Right forelimb (tissue), 1 donor: ENCODE measurements at regions not wholly inside any gene's neighbourhood (a gene's known extent, or its start where the extent isn't known, plus 50 kb on each side); places are given as distances from the start of the nearest gene placed in this dataset.

Experiments
- DNase-seq: peaks from one replicate; pipeline ENCODE4 v3.0.0-alpha.2; 2018

DNA sequence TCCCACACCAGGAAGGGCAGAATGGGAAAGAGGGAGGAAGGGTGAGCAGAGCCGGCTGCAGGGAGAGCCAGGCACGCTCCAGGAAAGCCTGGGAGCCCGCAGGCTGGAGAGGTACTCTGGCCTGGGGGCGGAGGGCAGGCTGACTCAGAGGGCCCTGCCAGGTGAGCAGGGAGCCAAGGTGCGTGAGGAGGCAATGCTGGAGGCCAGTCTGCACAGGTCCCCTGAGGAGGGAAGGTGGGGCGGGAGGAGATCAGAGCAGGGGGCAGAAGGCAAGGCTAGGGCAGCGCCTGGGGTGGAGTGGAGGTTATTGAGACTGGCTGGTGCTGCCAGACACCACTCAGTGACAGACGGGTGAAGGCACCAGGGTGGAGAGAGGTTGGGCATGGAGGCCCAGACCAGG, 385.0 kb downstream of the BCL11B start:
- peak; percentile 35 for DNase-seq

DNA sequence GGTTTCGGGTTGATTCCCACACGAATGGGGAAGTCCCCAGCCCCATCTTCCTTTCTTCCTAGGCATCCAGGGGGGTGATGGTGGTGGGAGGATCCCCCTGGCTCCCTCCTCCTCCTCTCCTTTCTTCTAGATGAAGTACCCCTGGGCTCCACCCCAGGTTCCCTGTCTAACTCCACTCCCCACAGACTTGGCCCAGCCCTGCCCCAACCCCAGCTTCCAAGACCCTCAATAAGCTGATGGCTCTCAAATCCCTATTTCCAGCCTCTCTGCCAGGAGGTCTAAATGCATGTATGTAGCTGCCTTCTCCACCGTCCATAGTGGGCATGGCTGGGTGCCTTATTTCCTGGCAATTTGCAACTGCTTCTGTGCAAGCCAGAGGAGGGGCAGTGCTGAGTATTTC, 383.7 kb downstream of the BCL11B start:
- DNase-seq: peak; percentile 26

DNA sequence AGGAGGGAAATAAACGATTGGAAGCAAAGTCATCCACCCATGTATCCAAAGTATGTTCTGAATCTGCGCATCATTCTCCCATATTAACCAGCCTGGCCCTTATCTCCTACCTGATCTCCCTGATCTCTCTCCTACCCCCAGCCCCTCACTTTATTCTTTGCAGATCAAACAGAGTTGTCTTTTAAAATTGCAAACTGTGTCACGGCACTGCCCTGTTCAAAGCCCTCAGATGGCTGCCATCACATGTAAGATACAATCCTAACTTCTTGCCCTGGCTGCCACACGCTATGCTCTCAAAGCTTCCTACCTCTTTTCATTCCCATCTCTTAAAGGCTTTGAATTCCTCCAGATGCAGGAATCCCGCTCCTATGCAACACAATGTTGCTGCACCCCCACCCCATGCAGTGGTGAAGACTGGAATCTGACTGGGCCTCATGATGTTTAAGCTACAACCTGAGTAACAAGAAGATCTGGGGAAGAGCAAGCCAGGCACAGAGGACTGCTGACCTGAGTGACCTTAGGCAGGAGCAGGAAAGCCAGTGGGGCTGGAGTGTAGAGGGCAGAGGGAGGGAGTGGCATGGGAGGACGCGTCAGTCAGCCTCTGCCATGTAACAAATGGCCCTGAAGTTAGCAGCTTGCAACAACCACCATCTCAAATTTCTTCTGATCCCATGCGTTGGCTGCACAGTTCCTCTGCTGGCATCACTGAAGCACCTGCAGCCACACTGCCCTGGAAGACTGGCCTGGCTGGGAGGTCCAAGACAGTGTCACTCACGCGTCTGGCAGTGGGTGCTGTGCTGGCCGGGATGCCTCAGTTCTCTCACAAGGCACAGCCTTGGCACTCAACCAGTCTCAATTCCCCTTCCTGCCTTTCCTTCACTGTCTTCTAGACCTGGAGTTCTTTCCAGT, 382.8 kb downstream of the BCL11B start:
- peak; percentile 34 for DNase-seq

DNA sequence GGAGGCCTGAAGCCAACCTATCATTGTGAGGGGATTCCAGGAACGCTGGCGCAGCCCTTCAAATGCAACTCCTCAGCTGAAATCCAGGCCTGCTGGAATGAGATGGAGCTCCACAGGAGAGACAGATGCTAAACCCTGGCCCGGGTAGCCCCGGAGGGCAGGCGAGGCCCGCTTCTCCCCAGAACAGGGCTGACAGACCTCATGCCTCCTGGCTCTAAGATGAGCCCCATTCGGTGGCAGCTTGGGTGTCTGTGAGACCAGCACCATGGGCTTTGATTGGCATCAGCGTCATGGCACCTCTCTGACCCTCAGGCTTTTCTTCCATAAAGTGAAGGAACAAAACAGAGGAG, 382.2 kb downstream of the BCL11B start:
- no peak for DNase-seq

DNA sequence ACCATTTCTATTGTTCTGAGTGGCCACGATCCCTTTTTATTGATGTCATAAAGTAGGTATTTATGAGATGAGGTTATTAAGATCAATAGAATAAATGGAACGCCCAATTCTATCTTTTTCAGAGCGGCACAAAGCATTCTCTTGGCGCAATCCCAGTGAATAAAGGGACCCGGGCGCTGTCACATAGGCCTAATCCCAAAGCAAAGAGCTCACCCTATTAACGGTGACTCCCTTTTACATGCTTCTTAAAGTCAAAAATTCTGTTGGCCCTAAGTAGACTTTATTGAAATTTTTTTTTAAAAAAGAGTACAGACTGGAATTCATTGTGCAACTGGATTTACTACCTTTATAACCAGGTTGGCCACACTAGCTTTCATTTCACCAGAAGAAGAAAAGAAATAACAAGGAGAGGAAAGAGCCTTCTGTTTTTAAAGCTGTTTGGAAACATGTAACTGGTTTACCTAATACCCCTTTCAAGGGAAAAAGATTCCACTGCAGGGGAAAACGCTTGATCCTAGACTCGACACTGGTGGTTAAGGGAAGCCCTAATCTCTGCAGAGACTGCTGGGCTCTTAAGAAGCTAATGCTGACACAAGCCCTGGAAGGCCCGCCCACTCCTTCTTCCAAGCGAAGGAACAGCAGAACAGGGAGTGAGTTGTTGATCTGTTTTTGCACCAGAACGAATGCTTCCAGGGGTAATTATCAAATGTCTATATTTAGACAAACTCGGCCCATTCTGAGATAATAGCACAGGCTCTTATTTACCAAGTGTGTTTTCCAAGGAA, 381.2 kb downstream of the BCL11B start:
- DNase-seq: peak; percentile 2

DNA sequence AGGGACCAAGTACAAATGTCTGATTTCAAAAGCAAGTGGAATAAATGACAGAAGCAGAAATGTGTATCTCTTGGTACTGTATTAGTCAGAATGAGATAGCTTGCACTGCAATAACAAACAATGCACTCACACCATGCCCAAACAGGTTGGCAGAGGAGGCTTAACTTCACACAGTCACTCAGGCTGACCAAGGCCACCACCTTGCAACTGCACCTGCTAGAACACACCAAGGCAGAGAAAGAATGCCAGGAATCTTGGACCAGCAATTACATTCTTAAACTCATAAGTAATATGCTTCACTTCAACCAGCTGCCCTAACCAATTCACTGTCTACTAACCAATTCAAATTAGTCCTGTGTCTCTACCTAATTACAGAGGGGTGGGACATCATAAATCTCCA, 378.3 kb downstream of the BCL11B start:
- peak; percentile 17 for DNase-seq

DNA sequence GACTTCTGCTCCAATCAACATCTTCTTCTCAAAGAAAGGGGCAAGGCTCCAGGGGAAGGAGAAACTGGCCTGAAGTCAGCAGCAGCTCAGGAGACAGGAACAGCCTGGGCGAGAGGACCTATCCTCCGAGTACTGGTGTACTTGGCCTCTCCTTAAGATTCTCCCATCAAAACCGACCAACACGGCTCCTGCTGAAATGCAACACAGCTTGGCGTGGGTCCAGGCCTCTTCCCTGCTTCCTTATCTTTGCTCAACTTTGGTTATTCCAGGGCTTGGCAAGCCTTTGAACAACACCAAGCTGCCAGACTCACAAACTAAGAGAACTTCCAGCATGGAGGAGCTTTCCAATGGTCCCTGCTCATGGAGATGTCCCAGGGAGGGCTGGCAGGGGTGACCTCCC, 377.4 kb downstream of the BCL11B start:
- no peak for DNase-seq

DNA sequence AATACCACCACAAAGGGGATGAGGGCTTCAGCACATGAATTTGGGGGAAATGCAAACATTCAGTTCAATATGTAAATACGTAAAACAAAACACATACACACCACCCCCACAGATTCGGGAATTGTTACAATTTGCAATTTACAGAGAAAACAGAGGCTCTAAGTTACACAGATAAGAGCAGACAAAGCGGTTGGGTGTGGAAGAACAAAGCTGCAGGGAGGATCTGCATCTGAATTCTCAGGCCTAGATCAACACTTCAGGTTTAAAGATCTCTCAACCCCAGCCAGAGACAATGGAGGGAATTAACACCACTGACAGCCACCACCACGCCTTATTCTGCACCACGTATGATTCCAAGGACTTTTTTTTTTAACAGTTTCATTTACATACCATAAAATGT, 375.5 kb downstream of the BCL11B start:
- DNase-seq: no peak

DNA sequence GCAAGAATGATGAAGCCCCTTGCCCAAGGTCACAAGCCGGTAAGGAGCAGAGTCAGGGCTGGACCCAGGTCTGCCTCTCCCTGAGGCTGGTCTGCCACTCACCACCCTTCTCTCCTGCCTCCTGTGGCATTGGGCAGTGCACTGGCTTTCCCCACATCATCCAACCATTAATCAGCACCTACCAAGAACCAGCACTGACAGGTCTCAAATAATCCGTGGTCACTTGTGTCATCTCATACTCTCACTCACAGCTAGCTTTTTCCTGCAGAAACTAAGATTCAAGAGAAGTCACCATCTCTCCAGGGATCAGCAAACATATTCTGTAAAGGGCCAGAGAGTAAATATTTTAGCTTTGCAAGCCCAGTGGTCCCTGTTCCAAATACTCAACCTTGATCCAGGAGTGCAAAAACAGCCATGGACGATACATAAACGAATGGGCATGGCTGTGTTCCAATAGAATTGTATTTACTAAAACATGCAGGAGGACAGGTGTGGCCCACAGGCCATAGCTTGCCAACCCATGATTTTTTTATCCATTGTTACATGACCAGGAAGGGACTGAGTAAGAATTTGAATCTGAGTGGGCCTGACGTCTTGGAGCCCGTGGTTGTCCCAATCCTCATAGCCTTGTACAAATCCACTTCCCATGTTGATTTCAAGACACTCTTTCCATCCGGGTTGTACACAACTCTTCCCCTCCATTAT, 374.2 kb downstream of the BCL11B start:
- DNase-seq: no peak

DNA sequence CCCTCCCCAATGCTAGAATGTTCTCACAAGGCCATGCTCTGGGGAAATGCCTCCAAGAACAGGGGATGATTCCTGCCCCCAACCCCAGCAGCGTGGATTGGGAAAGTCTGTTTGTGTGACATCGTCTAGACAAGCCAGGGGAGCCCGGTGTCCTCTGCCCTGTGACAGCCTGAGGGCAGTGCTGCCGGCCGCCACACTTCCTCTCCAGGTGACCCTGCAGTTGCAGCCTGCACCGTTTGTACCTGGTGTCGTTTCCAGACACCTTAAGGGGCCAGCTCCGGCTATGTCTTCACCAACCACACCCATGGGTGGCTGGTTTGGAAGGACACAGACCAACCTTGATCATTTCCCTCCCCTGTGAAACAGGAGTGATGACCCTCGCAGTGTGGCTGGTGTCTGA, 372.6 kb downstream of the BCL11B start:
- no peak for DNase-seq

DNA sequence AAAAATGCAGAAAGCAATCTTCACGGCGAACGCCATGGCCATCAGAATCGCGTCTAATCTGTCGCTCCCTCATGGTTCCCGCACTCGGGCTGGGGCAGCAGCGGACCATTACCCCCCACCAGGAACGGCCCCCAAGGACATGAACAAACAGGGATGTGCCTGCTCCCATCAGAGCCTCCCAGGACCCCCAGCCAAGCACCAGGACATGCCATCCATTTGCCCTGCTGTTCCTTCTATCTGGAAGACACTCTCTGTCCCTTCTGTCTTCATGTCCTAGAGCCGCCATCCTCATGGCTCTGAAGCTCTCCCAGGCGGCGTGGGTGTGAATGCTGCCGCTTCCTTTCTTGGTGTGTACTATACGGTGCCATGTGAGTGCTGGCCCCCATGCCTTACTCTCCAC, 371.8 kb downstream of the BCL11B start:
- DNase-seq: no peak

DNA sequence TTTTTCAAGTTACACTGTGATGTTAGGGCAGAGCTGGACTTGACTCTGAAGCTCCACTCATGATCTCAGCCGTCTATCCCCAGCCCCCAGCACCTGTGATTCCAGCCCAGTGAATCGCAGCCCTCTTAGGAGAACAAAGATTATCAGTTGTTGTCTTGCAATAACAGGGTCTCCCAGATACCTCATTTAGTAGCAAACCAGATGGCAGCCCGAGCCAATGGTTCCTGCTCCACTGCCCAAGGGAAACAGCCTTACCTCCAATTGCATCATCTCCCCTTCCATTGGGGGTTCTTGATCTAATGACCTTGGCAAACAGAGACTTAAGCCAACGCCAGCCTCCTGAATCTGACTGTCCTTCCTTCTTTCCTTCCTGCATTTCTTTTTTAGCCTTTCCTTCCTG, 371.2 kb downstream of the BCL11B start:
- DNase-seq: no peak

DNA sequence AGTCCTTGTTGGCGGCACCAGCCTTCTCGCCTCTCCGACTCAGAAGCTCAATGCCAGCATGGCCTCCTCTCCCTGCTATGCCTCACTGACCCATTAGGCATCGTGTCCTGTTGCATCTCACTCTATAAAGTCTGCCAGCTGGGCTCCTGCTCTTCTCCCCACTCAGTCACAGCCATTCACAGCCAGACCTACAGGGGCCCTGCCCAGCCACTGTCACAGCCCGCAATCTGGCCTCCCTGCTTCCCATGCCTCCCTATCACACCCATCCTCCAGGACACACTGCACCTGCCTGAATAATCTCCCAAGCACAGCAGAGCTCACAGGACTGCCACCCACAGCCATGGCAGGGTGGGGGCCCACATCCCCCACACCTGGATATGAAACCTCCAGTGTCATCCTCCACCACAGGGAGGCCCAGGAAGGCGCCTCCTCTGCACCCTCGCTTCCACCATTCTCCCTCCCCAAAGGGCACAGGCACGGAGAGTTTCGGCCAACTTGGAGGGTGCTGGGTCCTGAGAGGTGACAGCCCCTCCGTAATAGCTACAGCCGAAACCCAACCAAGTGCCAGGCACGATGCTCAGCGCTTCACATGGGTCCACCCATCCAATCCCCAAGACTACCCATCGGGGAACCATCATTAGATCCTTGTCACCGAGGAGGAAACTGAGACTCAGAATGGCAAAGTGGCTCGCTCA, 370.3 kb downstream of the BCL11B start:
- no peak for DNase-seq

DNA sequence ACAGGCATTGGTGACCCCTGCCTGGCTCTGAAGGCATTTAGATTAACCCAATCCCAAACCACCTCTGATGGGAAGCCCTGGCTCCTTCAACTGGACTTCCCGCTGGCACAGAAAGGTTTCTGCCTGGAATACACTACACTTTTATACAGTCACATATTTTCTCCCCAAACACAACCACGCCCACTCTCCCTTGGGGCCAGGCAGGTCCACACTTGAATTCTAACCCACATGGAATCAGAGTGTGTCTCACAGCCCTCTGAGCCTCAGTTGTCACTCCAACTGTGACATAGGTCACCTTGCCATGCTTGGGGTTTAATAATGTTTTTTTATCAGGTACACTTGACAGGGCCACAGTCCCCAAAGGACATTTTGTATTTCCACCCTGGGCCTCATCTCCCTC, 368.6 kb downstream of the BCL11B start:
- no peak for DNase-seq

DNA sequence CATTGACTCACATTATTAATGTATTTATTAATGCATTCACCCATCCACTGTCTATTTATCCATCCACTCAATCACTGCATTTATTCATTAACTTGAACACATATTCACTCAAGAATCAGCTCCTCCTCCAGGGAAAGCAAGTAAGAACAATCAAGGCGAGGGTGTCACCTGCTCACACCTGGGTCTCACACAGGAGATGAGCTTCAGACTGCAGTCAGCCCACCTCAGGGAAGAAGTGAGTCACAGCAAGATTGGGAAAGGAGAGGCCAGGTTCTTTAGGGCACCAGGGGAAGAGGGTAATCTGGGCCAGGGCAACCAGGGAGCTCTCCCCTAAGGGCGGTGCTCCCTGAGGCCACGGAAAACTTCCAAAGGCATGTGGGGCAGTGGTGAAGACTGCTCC, 367.3 kb downstream of the BCL11B start:
- DNase-seq: no peak

DNA sequence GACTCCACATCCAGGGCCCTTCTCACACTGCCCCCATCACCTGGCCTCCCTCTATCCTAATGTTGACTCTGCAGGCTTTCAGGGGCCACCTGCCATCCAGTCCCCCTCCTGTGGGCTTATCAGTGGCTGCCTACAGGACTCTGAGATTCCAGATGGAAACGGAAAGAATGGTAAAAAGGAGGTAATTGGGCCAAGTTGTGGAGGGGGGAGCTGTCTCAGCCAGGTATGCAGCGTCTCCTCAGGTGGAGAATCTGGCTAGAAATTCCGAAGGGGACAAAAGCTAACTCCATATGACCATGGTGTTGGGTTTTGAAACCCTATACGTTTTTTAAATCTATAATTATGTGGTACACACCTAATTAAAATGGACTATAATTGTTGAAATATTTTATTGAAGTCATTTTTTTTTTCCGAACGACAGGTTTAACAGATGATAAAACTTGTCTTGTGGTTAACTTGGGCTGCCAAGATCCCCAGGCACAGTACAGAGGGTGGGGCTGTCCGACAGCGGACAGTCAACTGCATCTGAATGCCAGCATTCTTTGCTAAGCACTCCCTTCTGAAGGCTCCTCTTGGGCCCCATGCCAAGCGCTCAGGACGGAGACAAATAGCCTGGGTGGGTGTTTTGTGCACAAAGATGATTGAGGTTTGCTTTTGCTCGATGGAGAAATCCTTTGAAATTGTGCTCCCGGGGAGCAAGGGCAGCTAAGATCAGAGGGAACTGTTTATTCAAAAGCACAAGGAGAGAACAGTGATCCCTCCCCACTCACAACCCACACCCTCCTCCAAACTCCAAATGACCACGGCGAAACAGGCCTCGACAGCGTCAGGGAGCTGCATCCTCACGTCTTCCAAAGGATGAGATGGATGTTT, 365.6 kb downstream of the BCL11B start:
- DNase-seq: peak; percentile 54

DNA sequence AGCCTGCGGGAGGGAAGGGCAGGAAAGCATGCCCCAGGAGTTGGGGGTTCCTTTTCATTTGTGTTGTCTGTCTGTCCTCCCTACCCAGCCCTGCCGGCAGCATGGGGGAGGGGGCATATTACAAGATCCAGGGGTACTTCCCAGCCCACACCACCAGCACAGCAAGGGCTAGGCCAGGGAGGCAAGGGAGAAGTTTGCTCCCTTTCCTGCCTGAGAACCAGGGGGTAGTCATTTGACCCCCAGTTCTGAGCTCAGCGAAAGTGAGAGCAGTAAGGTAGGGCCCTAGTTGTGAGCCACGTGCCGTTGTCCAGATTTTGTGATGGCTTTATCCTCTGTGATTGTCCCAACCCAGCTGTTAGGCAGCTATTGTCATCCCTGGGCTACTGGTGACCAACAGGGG, 364.7 kb downstream of the BCL11B start:
- DNase-seq: no peak

DNA sequence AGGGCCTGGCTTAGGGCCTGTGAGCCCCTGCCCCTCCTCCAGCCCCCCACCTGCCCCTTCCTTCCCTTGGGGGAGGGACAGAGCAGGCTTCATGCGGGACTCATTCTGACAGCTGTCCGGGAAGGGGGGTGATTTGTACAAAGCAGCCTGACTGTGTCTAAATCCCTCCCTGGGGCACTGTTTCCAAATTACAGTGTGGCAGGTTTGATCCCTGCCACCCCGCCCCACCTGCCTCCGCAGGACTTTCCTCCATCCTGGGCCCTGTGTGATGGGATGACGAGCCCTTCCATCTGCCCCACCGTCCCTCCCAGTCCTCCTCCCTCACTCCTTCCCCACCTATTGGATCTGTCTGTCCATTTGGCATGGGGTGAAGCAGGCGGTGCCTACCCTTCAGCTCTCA, 363.9 kb downstream of the BCL11B start:
- DNase-seq: peak; percentile 64

DNA sequence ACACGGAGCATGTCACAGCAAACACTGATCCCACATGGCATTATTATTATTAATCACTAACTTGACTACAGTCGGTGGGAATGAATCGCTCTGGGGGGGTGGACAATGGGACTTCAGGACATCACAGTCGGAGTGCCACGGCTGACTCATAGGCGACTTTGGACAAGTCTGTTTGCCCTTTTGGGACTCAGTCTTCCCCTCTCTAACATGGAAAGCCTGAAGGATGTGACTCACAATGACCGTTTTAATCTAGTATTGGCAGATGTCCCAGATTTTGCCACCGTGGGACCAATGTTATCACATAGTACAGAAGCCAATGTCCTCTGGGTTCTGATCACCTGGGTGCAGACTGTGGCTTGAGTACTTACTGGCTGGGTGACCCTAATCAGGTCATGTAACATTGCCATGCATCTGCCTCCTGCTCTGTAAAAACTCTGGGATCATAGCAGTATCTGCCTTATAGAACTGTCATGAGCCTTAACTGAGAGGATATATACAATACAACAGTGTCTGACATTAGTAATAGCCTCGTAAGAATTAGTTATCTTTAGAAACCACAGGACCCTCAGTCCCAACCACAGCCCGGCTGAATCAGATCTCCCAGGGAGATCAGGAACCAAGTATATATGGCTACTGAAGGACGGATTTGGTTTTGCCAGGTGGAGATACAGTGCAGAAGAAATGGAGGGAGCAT, 362.6 kb downstream of the BCL11B start:
- no peak for DNase-seq

DNA sequence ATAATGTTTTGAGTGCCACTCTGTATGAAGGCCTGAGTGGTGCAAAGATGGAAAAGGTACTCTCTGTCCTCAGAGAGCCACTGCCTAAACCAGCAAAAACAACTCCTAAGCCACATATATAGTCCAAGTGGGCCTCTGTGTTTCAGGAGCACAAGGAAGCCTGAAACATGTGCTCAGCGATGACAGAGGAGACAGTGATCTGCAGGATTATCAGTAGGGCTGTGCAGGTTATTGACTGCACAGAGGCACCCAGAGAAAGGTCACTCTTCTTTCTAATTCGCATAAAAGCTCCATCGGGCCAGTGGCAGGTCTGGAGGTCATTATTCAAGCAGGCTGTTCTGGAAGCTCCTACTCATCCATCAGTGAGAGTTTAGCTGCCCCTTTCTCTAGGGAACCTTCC, 361.9 kb downstream of the BCL11B start:
- no peak for DNase-seq

DNA sequence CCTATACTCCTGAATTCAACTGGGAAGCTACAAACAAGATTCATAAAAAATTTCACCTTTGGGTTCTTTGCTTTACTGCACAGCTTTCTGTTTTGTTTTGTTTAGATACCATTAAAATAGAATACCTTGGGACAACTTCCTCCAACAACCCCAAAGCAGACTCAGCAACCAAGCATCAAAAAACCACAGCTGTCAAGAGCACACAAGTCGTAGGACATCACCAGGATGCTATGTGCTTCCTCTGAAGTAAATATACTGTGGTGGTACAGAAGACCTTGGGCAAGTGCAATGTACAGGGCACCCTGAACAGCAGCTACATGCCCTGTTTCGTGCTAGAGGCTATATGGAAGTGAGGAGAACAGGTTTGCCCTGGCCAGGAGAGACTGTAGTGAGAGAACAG, 359.3 kb downstream of the BCL11B start:
- no peak for DNase-seq
